Erythroblast (primary cell): ENCODE measurements at regions not wholly inside any gene's neighbourhood (a gene's known extent, or its start where the extent isn't known, plus 50 kb on each side); places are given as distances from the start of the nearest gene placed in this dataset.
"Not testable (repeated sequence)": the region's sequence is repeated elsewhere in the genome, so short reads cannot be mapped to it uniquely, and the experiment has no call there.

Experiments used
- GATA1 ChIP-seq: IDR thresholded peaks from 2 replicates; pipeline ENCODE4 v1.6.1; 2011; ENCODE audit warnings: low read depth, mild to moderate bottlenecking, control low read depth, low read length, moderate library complexity
- POLR2A ChIP-seq: IDR thresholded peaks from 2 replicates; pipeline ENCODE4 v1.6.1; 2011; ENCODE audit warnings: mild to moderate bottlenecking, low read length

DNA sequence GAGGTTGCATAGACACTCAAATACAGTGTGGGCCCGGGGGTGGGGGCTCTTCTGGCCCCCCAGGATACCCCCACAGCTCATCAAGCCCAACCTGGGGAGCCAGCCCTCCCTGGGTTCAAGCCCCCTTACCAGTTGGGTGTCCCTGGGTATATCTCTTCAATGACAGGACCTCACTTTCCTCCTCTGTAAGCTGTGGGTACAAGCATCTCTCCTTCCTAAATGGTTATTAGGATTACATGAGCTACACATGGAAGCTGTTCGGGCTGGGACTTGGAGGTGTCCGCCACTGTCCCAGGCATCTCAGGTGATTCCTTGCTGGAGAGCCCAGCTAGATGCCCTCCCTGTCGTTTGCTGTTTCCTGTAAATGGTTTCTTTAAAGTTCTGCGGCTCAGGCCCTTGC, 103.5 kb downstream of the CRLF3 start:
- not testable (repeated sequence) for TF ChIP-seq POLR2A, GATA1
